SK-N-SH (cell line): ENCODE measurements at regions not wholly inside any gene's neighbourhood (a gene's known extent, or its start where the extent isn't known, plus 50 kb on each side); places are given as distances from the start of the nearest gene placed in this dataset.

Experiments used
- CTCF ChIP-seq: fragments of 200-600 bp; sonication (generic); IDR thresholded peaks from 2 replicates; pipeline ENCODE4 v1.6.1; 2017; ENCODE audit warnings: antibody characterized with exemption, mild to moderate bottlenecking, moderate library complexity
- EZH2phosphoT487 ChIP-seq: fragments of 200-600 bp; sonication (generic); IDR thresholded peaks from 2 replicates; pipeline ENCODE4 v1.6.1; 2017; ENCODE audit warnings: low read depth, mixed run types, mild to moderate bottlenecking, antibody characterized with exemption, moderate library complexity, borderline replicate concordance
- FOXJ3 ChIP-seq: sonication (generic); formaldehyde crosslinking; IDR thresholded peaks from 2 replicates; pipeline ENCODE4 v1.5.1; 2020; ENCODE audit warnings: mild to moderate bottlenecking, missing genetic modification reagents
- NFIC ChIP-seq: IDR thresholded peaks from 2 replicates; pipeline ENCODE4 v1.4.0; 2012; ENCODE audit warnings: borderline replicate concordance
- POLR2AphosphoS5 ChIP-seq: IDR thresholded peaks from 2 replicates; pipeline ENCODE4 v1.6.1; 2012; ENCODE audit warnings: low read depth, low read length
- TAF1 ChIP-seq: IDR thresholded peaks from 2 replicates; pipeline ENCODE4 v1.6.1; 2012; ENCODE audit warnings: low read depth, mild to moderate bottlenecking, low read length, moderate library complexity, borderline replicate concordance
- USF2 ChIP-seq: fragments of 150-350 bp; IDR thresholded peaks from 2 replicates; pipeline ENCODE4 v1.6.1; 2017; ENCODE audit warnings: antibody characterized with exemption, low read length, low read depth, borderline replicate concordance

- TF ChIP-seq POLR2AphosphoS5 (no peak), NFIC (no peak), CTCF (no peak), FOXJ3 (CRISPR knock-in tag) (no peak), EZH2phosphoT487 (no peak), USF2 (no peak), TAF1 (no peak)
These were observed 1277.2 kb upstream of the GJE1 start for GRCh38 chr6:140855520-140855919.
